NCI-H1092 treated with DMSO at 0.1 percent for 48 hours (cell line): ENCODE measurements at regions not wholly inside any gene's neighbourhood (a gene's known extent, or its start where the extent isn't known, plus 50 kb on each side); places are given as distances from the start of the nearest gene placed in this dataset.

Experiments
- DNase-seq: peaks from one replicate; lab custom pipeline; 2025; lab: John Stamatoyannopoulos, UW

DNA sequence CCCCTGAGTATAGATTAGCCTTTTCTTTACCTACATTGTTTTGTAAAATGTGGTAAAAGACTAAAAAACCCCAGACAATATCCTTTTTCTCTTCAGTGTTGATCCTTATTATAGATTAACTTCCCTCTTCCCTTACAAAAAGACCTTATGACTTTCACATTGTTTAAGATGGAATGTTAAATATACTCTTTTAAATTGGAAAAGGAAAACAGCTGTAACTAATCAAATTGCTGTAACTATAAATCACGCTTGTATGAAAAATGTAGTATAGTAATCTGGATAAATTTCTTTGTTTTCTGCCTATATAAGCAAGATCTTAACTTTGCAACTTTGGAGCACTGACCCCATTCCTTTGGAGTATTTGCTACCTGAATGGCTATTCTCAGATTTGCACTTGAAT is 383.1 kb downstream of the FAM170A start:
- DNase-seq: no peak

DNA sequence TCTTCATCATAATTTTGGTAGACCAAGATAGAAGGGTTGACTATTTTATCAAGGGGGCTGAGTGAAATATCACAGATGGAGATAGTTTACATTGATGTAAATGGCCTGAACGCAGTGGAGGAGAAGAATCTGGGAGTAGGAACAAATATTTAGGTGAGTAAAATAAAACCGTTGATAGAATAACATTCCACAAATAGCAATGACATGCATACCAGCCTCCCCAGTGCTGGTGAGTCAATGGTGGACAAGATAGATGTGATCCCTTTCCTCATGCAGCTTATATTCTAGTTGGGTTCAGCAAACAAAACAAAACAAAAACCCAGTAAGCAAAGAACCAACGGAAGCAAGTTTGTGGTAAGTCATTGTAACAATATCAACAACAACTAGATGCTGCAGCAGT is 385.2 kb downstream of the FAM170A start:
- no peak for DNase-seq

GRCh38 chr5:120016717-120017382 is 387.5 kb downstream of the FAM170A start:
- DNase-seq: no peak

DNA sequence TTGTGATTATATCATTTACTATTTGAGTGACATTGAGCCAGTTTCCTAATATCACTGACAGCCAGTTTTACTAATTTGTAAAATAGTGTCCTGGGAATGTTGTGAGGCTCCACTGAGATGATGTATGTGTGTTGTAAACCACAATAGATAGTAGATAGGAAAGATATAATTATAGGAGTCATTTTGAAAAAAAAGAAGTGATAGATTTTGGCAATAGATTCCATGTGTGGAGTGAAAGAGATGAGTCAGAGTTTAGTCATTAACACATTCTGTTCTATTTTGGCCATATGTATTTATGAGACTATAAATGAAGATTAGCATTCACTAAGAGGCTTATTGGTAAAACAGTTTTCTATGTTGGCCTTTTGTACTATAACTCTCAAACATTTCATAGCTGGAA is 388.2 kb downstream of the FAM170A start:
- DNase-seq: no peak

DNA sequence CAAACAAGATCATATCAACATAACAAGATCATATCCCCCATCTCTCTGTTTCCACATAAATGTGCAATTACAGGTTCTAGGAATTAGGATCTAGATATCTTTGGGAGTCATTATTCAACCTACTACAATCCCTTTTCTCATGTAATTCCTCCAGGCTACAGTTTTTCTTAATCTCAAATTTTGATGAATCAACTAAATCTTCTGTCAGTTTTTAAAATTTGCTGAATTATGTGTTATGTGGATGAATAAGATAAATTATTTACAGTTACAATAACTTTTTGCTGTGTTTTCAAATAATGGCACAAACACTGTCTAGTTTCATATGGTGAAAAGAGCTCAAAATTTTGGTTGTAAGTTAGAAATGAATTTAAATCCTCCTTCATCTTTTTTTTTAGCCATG is 405.8 kb downstream of the FAM170A start:
- no peak for DNase-seq

- no peak for DNase-seq
These were observed 406.6 kb downstream of the FAM170A start for GRCh38 chr5:120035815-120036577.

DNA sequence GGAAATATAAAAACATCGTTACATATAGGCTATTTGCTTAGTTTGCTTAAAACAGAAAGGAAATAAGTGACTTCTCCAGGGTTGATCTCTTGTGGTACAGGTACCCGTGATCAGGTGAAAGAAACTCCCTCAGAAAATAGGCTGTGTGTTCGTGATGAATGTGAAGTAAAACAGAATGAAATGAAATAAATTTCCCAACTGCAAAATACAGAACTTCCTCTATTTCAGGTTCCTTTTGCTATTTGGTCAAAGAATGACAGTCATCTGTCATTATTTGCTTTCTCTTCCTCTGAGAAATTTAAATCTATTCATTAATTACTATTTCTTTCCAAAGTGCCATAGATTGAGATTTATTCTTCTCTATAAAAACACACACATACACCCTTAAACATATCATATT is 408.1 kb downstream of the FAM170A start:
- no peak for DNase-seq

GRCh38 chr5:120039111-120039510 is 409.8 kb downstream of the FAM170A start:
- DNase-seq: no peak

- DNase-seq: no peak
These were observed 414.1 kb downstream of the FAM170A start for GRCh38 chr5:120043431-120043830.

- no peak for DNase-seq
These were observed 410.9 kb upstream of the PRR16 start for GRCh38 chr5:120052916-120053828.

GRCh38 chr5:120053841-120054240 is 410.3 kb upstream of the PRR16 start:
- no peak for DNase-seq

DNA sequence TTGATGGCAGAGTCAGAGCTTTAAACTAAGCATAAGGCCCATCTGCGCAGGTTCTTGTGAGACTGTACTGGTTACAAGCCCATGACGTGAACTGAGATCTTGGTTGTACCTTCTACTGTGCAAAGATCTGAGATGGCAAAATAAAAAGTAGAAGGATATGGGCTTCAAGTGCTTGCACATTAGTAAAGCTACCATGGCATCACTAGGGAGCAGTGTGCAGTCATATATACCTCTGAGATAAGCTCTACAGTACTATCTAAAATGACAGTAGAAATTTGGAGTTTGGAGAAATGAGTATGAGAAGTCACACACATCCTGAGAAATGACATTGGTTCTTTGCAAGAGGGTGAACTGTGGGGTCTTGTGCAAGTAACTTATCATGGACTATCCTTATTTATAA is 408.2 kb upstream of the PRR16 start:
- no peak for DNase-seq

GRCh38 chr5:120062515-120062917 is 401.6 kb upstream of the PRR16 start:
- DNase-seq: no peak

GRCh38 chr5:120072068-120072761 is 391.9 kb upstream of the PRR16 start:
- DNase-seq: no peak

- no peak for DNase-seq
These were observed 390.4 kb upstream of the PRR16 start for GRCh38 chr5:120073722-120074121.

DNA sequence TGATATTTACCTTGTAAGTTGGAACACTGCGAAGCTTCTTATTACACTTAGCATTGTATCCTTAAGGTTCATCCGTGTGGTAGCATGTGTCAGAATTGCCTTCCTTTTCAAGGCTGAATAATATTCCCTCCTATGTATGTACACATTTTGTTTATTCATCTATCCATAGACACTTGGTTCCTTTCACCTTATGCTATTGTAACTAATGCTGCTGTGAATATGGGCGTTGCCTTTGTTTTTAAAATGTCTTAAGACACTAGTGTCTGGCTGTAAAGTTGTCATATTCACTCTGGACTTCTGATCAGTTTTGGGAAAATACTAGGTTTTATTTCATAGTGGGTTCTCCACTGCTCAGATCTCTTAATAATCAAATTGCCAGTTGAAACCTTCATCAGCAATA is 383.3 kb upstream of the PRR16 start:
- DNase-seq: no peak

DNA sequence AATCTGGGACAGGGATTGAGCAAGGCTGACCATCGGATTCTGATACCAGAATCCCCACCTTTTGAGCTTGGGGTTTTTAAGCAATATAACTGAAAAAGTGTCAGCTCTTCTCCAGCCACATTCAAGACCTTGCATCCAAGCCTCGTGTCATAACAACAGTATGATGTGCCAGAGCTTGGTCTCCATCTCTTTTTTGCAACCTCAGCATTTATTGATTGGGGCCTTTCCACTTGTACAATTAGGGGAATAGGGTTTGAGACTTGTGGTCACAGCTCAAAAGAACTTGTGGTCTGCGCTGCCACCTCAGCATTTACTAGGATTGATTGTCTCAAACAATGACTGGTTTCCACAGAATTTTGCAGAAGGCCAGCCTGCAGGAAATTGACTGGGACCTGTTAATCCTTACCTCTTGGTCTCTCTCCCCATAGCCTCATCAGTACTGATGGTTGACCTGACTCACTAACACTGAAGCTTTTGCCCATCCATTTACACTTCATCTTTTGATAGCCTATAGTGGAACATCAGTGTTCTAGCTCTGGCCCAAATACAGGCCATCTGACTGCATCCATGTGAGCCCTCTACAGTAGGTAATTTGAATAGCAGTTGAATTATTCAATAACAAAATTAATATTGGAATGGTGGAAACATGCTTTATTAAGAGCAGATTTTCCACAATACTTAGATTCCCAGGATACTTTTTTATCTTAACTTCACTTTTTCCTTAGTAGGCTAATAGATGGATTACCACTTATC is 381.6 kb upstream of the PRR16 start:
- DNase-seq: no peak

DNA sequence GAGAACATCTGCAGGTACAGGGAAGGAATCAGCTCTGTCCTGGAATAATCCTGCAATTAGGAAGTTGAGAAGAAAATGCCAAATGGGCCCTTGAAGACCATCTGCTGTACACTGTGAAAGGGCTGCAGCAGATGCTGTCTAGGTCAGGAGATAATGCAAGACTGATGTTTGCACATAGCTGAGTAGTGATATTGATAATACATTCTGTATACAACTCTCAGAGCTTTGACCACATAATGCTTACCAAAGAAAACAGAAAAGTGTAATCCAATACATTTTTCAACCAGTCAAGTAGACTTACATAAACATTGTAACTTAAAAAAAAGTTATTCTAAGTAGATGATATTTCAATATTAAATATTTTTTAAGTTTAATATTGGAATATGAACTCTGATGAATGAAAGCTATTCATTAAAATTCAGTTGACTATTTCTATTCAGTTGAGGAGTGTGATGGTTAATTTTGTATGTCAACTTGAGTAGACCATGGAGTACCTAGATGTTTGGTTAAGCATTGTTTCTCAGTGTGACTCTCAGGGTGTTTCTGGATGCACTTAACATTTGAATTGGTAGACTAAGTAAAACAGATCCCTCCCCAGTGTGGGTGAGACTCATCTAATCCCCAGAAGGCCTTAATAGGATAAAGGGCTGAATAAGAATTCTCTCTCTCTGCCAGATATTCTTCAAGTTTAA is 380.1 kb upstream of the PRR16 start:
- DNase-seq: no peak

DNA sequence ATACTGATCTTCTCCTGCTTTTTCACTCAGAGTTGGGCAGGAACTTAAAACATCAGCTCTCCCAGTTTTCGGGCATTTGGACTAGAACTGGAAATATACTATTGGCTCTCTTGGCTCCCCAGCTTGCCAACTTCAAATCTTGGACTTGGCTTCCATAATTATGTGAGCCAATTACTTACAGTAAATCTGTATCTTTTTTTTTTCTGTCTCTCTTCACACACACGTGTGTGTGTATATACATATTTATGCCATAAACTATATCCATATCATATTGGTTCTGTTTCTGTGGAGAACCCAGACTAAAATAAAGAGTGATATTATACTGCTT is 379.6 kb upstream of the PRR16 start:
- no peak for DNase-seq

GRCh38 chr5:120086081-120086480 is 378.0 kb upstream of the PRR16 start:
- no peak for DNase-seq

GRCh38 chr5:120088412-120088811 is 375.7 kb upstream of the PRR16 start:
- no peak for DNase-seq
